Neural crest cell (in vitro differentiated cells): ENCODE measurements at regions not wholly inside any gene's neighbourhood (a gene's known extent, or its start where the extent isn't known, plus 50 kb on each side); places are given as distances from the start of the nearest gene placed in this dataset.

ENCODE experiments used
- DNase-seq: peaks from one replicate; pipeline ENCODE4 v3.0.0; 2021; ENCODE audit warnings: low read depth, mixed read lengths, low spot score
- H3K27ac Mint-ChIP-seq: one replicate; pipeline ENCODE4 v1.8.0; 2021; ENCODE audit warnings: mild to moderate bottlenecking, mixed read lengths; ENCODE audit not compliant: unreplicated experiment
- H3K27me3 Mint-ChIP-seq: 2 replicates; pipeline ENCODE4 v1.8.0; 2021; ENCODE audit warnings: low read depth, mild to moderate bottlenecking, mixed read lengths
- H3K36me3 Mint-ChIP-seq: 2 replicates; pipeline ENCODE4 v1.8.0; 2021; ENCODE audit warnings: low read depth, mild to moderate bottlenecking, mixed read lengths
- H3K4me1 Mint-ChIP-seq: 2 replicates; pipeline ENCODE4 v1.8.0; 2021; ENCODE audit warnings: mixed read lengths
- H3K4me3 Mint-ChIP-seq: one replicate; pipeline ENCODE4 v1.8.0; 2021; ENCODE audit warnings: mild to moderate bottlenecking, mixed read lengths
- H3K9me3 Mint-ChIP-seq: 2 replicates; pipeline ENCODE4 v1.8.0; 2021; ENCODE audit warnings: mixed read lengths
- TF ChIP-seq, protein P1 (sequence below): fragments of 200-600 bp; sonication (generic); conservative IDR thresholded peaks from 2 replicates; pipeline ENCODE4 v1.5.0; 2021; ENCODE audit warnings: antibody characterized with exemption, mild to moderate bottlenecking

DNA sequence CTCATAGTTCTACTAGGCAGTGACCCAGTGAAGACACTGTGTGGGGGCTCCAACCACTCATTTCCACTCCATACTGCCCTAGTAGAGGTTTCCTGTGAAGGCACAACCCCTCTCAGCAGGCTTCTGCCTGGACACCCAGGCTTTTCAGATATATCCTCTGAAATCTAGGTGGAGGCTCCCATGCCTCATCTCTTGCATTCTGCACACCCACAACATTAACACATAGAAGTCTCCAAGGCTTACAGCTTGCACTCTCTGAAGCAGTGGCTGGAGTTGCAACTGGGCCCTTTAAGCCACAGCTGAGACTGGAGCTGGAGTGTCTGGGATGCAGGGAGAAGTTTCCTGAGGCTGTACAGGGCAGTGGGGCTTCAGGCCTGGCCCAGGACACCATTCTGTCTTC, 347.7 kb upstream of the SPRY2 start:
- H3K27ac Mint-ChIP-seq = no peak overlapping the region
- H3K36me3 Mint-ChIP-seq = peaks cover 27% of the 10 kb centered on the region
- H3K4me3 Mint-ChIP-seq = no peak overlapping the region
- DNase-seq = no peak
- H3K27me3 Mint-ChIP-seq = no peaks in the 10 kb centered on the region
- peaks cover 26% of the 10 kb centered on the region for H3K4me1 Mint-ChIP-seq
- TF ChIP-seq, protein P1, sequence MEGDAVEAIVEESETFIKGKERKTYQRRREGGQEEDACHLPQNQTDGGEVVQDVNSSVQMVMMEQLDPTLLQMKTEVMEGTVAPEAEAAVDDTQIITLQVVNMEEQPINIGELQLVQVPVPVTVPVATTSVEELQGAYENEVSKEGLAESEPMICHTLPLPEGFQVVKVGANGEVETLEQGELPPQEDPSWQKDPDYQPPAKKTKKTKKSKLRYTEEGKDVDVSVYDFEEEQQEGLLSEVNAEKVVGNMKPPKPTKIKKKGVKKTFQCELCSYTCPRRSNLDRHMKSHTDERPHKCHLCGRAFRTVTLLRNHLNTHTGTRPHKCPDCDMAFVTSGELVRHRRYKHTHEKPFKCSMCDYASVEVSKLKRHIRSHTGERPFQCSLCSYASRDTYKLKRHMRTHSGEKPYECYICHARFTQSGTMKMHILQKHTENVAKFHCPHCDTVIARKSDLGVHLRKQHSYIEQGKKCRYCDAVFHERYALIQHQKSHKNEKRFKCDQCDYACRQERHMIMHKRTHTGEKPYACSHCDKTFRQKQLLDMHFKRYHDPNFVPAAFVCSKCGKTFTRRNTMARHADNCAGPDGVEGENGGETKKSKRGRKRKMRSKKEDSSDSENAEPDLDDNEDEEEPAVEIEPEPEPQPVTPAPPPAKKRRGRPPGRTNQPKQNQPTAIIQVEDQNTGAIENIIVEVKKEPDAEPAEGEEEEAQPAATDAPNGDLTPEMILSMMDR = no peak
- peaks cover 30% of the 10 kb centered on the region for H3K9me3 Mint-ChIP-seq

DNA sequence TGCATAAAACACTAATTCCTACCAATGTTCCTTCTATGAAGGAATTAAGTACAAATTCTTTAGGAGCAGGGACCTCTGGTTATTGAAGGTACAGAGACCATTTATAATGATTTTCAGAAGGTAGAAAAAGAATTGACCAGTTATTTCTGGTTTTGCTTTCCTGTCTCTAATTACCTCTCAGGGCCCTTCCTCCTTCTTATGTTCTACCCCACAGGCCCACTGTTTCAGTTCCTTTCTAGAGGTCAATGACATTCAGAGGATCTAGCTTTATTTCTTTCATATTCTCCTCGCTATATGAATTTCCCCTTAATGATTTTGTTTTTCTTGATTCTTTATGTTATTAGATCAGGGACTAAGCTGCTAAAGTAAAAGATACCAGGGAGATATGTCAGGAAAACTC, 345.0 kb upstream of the SPRY2 start:
- no peak for DNase-seq
- TF ChIP-seq, protein P1 = no peak
- H3K36me3 Mint-ChIP-seq = peaks cover 13% of the 10 kb centered on the region
- no peak overlapping the region for H3K4me3 Mint-ChIP-seq
- H3K4me1 Mint-ChIP-seq = peaks cover 29% of the 10 kb centered on the region
- H3K9me3 Mint-ChIP-seq = peaks cover 13% of the 10 kb centered on the region
- peak overlapping the region; percentile 89 for H3K27ac Mint-ChIP-seq
- H3K27me3 Mint-ChIP-seq = no peaks in the 10 kb centered on the region

DNA sequence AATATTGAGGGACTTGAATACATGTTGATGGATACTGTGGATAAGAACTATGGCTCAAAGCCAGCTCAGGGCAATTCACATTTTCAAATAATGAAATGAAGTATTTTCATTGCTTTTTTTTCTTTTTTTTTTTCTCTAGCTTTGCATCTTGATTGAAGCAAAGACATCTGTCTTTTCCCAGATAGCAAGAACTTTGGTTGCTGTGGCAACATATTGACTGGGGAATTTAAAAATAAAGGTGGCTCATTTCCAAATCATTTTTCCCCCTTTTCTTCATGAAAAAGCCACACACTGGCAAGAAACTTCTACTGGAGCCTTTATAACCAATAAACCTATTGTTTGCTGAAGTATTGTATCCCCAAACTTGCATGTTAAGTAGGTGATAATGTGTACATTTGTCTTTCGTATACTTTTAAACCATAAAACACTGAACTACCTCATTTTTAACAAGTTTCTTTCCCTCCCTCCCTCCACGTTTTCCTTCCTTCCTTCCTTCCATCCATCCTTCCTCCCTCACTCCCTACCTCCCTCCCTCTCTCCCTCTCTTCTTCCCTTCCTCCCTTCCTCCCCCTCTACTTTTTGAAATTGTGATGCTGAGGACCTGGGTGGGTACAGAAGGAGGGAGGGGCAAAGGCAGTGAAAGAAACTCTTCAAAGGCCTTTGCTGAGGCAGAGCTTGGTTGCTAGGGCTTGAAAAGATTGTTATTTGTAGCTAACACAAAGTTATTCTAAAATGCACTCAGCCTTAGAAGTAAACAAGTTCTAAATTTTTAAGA, 343.5 kb upstream of the SPRY2 start:
- Mint-ChIP-seq H3K9me3 (peaks cover 9% of the 10 kb centered on the region), H3K27ac (peak overlapping the region; percentile 97), H3K4me3 (peak overlapping the region; percentile 68), H3K4me1 (peaks cover 31% of the 10 kb centered on the region), H3K36me3 (peaks cover 8% of the 10 kb centered on the region), H3K27me3 (no peaks in the 10 kb centered on the region)
- DNase-seq = no peak
- TF ChIP-seq, protein P1 = no peak

DNA sequence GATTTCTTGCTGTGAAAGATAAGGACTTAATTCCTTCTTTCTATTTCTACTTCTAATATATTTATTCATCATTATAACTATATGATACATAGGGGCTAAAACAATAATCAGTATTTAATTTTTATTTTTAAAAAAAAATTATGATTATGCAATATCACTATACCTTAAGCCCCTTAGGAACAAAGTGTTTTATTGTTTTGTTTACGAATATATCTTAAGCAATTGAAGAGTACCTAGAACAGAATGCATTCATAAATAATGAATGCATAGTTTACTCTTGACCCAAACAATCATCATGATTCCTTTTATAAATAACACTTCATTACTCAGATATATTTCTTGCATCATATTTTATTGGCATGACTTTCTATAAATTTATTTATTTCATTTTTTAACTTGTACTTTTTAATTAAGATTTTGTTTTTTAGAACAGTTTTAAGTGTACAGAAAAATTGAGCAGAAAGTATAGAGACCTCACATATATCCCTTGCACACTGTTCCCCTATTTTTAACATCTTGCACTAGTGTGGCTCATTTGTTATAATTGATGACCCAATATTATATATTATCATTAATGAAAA, 339.9 kb upstream of the SPRY2 start:
- no peak overlapping the region for H3K4me3 Mint-ChIP-seq
- H3K4me1 Mint-ChIP-seq = peaks cover 34% of the 10 kb centered on the region
- no peaks in the 10 kb centered on the region for H3K27me3 Mint-ChIP-seq
- no peak overlapping the region for H3K27ac Mint-ChIP-seq
- TF ChIP-seq, protein P1 = no peak
- no peak for DNase-seq
- peaks cover 16% of the 10 kb centered on the region for H3K36me3 Mint-ChIP-seq
- peaks cover 11% of the 10 kb centered on the region for H3K9me3 Mint-ChIP-seq

GRCh38 chr13:80679423-80679822, 338.5 kb upstream of the SPRY2 start:
- peaks cover 23% of the 10 kb centered on the region for H3K4me1 Mint-ChIP-seq
- peaks cover 9% of the 10 kb centered on the region for H3K9me3 Mint-ChIP-seq
- H3K4me3 Mint-ChIP-seq = no peak overlapping the region
- TF ChIP-seq, protein P1 = no peak
- DNase-seq = no peak
- peak overlapping the region; percentile 40 for H3K27ac Mint-ChIP-seq
- H3K27me3 Mint-ChIP-seq = no peaks in the 10 kb centered on the region
- peaks cover 17% of the 10 kb centered on the region for H3K36me3 Mint-ChIP-seq
